WTC11 (cell line): ENCODE measurements at regions not wholly inside any gene's neighbourhood (a gene's known extent, or its start where the extent isn't known, plus 50 kb on each side); places are given as distances from the start of the nearest gene placed in this dataset.

Experiments
- ATAC-seq: fragments of 200-7000 bp; cut with Tn5 transposase; 2 replicates; pipeline ENCODE4 v1.10.0; 2021; ENCODE audit warnings: mild to moderate bottlenecking, moderate library complexity
- CTCF ChIA-PET: fragments of 300-600 bp; sonication (Branson Sonifier 250); formaldehyde crosslinking; loops from one replicate; lab custom pipeline; 2021; ENCODE audit warnings: antibody characterized with exemption; lab: Charles Lee
- POLR2A ChIA-PET: fragments of 350-600 bp; sonication (Branson Sonifier 250); formaldehyde crosslinking; loops from one replicate; lab custom pipeline; 2021; ENCODE audit warnings: antibody characterized with exemption; lab: Charles Lee
- DNase-seq: peaks from one replicate; pipeline ENCODE4 v3.0.0; 2021; ENCODE audit warnings: low spot score
- H3K27ac Mint-ChIP-seq: 2 replicates; pipeline ENCODE4 v1.8.0; 2021; ENCODE audit warnings: mixed read lengths
- H3K27me3 Mint-ChIP-seq: 2 replicates; pipeline ENCODE4 v1.8.0; 2021; ENCODE audit warnings: low read depth, mild to moderate bottlenecking, moderate library complexity, mixed read lengths
- H3K36me3 Mint-ChIP-seq: 2 replicates; pipeline ENCODE4 v1.8.0; 2021; ENCODE audit warnings: mixed read lengths
- H3K4me1 Mint-ChIP-seq: 2 replicates; pipeline ENCODE4 v1.8.0; 2022; ENCODE audit warnings: mixed read lengths
- H3K4me3 Mint-ChIP-seq: 2 replicates; pipeline ENCODE4 v1.8.0; 2021; ENCODE audit warnings: mild to moderate bottlenecking, moderate library complexity, mixed read lengths
- H3K9me3 Mint-ChIP-seq: 2 replicates; pipeline ENCODE4 v1.8.0; 2021; ENCODE audit warnings: mixed read lengths
- AR ChIP-seq: fragments of 250-450 bp; sonication (Bioruptor Pico); IDR thresholded peaks from 2 replicates; pipeline ENCODE4 v1.9.0; 2021; ENCODE audit warnings: mild to moderate bottlenecking
- ATF2 ChIP-seq: sonication (generic); formaldehyde crosslinking; IDR thresholded peaks from 2 replicates; pipeline ENCODE4 v1.8.1; 2022; ENCODE audit warnings: low read depth, missing genetic modification reagents, borderline replicate concordance
- CBFB ChIP-seq: sonication (generic); formaldehyde crosslinking; IDR thresholded peaks from 2 replicates; pipeline ENCODE4 v1.8.1; 2022; ENCODE audit warnings: mild to moderate bottlenecking, low read depth, missing genetic modification reagents
- CREB1 ChIP-seq: sonication (generic); formaldehyde crosslinking; IDR thresholded peaks from 2 replicates; pipeline ENCODE4 v1.8.0; 2023; ENCODE audit warnings: mild to moderate bottlenecking, missing genetic modification reagents
- E2F1 ChIP-seq: sonication (generic); formaldehyde crosslinking; IDR thresholded peaks from 2 replicates; pipeline ENCODE4 v1.8.0; 2022; ENCODE audit warnings: mild to moderate bottlenecking, missing genetic modification reagents
- EMX1 ChIP-seq: fragments of 250-450 bp; sonication (Bioruptor Pico); IDR thresholded peaks from 2 replicates; pipeline ENCODE4 v1.8.0; 2021; ENCODE audit warnings: mild to moderate bottlenecking
- ETV6 ChIP-seq: sonication (generic); formaldehyde crosslinking; IDR thresholded peaks from 2 replicates; pipeline ENCODE4 v1.8.1; 2022; ENCODE audit warnings: mild to moderate bottlenecking, missing genetic modification reagents
- MAX ChIP-seq: sonication (generic); formaldehyde crosslinking; IDR thresholded peaks from 2 replicates; pipeline ENCODE4 v1.8.0; 2022; ENCODE audit warnings: mild to moderate bottlenecking, missing genetic modification reagents
- NFE2L1 ChIP-seq: sonication (generic); formaldehyde crosslinking; IDR thresholded peaks from 2 replicates; pipeline ENCODE4 v1.8.1; 2023; ENCODE audit warnings: missing genetic modification reagents
- NR2C2 ChIP-seq: sonication (generic); formaldehyde crosslinking; IDR thresholded peaks from 2 replicates; pipeline ENCODE4 v1.8.0; 2022; ENCODE audit warnings: mild to moderate bottlenecking, missing genetic modification reagents
- PRRX2 ChIP-seq: fragments of 250-450 bp; sonication (Bioruptor Pico); IDR thresholded peaks from 2 replicates; pipeline ENCODE4 v1.8.0; 2021; ENCODE audit warnings: mild to moderate bottlenecking
- SMAD3 ChIP-seq: sonication (generic); formaldehyde crosslinking; IDR thresholded peaks from 2 replicates; pipeline ENCODE4 v1.8.0; 2022; ENCODE audit warnings: missing genetic modification reagents, mild to moderate bottlenecking, borderline replicate concordance
- TEAD1 ChIP-seq: sonication (generic); formaldehyde crosslinking; IDR thresholded peaks from 2 replicates; pipeline ENCODE4 v1.8.0; 2022; ENCODE audit warnings: mild to moderate bottlenecking, missing genetic modification reagents
- ZBTB43 ChIP-seq: sonication (generic); formaldehyde crosslinking; IDR thresholded peaks from 2 replicates; pipeline ENCODE4 v1.8.1; 2023; ENCODE audit warnings: mild to moderate bottlenecking, missing genetic modification reagents
- ZNF317 ChIP-seq: sonication (generic); formaldehyde crosslinking; IDR thresholded peaks from 2 replicates; pipeline ENCODE4 v1.8.1; 2023; ENCODE audit warnings: low read depth, mild to moderate bottlenecking, moderate library complexity, missing genetic modification reagents, borderline replicate concordance
- ZNF423 ChIP-seq: fragments of 250-450 bp; sonication (Bioruptor Pico); IDR thresholded peaks from 2 replicates; pipeline ENCODE4 v2.1.2; 2022; ENCODE audit warnings: mild to moderate bottlenecking, moderate library complexity
- ZNF671 ChIP-seq: fragments of 250-450 bp; sonication (Bioruptor Pico); IDR thresholded peaks from 2 replicates; pipeline ENCODE4 v1.8.0; 2021; ENCODE audit warnings: mild to moderate bottlenecking
- TF ChIP-seq, protein P1 (sequence below): sonication (generic); formaldehyde crosslinking; IDR thresholded peaks from 2 replicates; pipeline ENCODE4 v1.8.0; 2023; ENCODE audit warnings: missing genetic modification reagents, mild to moderate bottlenecking, borderline replicate concordance
- TF ChIP-seq, protein P2 (sequence below): sonication (generic); formaldehyde crosslinking; IDR thresholded peaks from 2 replicates; pipeline ENCODE4 v1.8.1; 2022; ENCODE audit warnings: mild to moderate bottlenecking, missing genetic modification reagents, moderate library complexity, borderline replicate concordance
- TF ChIP-seq, protein P3 (sequence below): sonication (generic); formaldehyde crosslinking; conservative IDR thresholded peaks from 2 replicates; pipeline ENCODE4 v1.8.1; 2023; ENCODE audit warnings: mild to moderate bottlenecking, low read depth, missing genetic modification reagents, moderate library complexity

DNA sequence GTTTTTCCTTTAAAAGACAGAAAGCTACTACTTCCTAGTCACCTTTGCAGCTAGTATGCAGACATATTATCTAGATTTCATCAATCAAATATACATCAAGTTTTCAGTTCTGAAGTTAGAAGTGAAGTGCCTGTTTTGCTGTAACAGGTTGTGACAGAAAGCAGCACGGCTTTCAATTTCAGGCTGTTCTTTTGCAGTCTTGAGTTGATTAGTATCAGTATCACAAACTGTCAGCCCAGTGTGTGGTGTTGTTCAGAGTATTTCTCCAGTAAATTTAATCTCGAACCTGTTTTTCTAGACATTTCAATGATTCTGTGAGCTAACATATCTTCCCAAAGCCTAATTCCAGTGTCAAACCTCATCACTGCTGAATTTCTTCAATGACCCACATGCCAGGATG is 1050.8 kb downstream of the DIPK2A start:
- H3K4me3 Mint-ChIP-seq, result no peak overlapping the region
- ChIA-PET POLR2A (no interaction called here), CTCF (no interaction called here)
- DNase-seq (no peak), ATAC-seq (no peak)
- peaks cover 7% of the 10 kb centered on the region for H3K4me1 Mint-ChIP-seq
- H3K9me3 Mint-ChIP-seq, result peaks cover 14% of the 10 kb centered on the region
- no peak for TF ChIP-seq ATF2
- TF ChIP-seq ZNF423 (CRISPR knock-in tag), result no peak
- no peak for TF ChIP-seq CREB1
- no peak for TF ChIP-seq ZNF317 (CRISPR knock-in tag)
- TF ChIP-seq ETV6 (CRISPR knock-in tag), result no peak
- no peak for TF ChIP-seq MAX
- no peak for TF ChIP-seq ZNF671 (CRISPR knock-in tag)
- no peaks in the 10 kb centered on the region for H3K27me3 Mint-ChIP-seq
- peaks cover 9% of the 10 kb centered on the region; the same call in 1 of the 2 replicates for H3K36me3 Mint-ChIP-seq
- no peak overlapping the region for H3K27ac Mint-ChIP-seq

DNA sequence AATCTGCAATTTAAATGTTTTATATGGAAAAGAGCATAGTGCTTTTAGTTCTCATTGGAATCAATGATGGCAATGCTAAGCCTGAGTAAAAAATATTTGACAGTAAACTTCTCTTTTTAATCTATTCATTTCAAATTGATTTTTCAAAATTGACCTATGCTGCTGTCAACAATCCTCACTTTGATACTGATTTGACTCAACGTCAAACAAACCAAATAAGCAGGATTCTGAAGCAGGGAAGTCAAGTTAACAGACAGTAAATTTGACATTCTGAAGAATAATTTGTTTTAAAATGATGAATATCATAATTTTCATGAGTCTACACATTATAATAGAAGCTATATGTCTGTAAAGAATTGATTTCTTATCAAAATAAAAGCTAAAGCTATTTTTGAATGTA is 1053.1 kb downstream of the DIPK2A start:
- Mint-ChIP-seq H3K36me3 (peaks cover 21% of the 10 kb centered on the region), H3K4me3 (no peak overlapping the region), H3K27me3 (no peaks in the 10 kb centered on the region), H3K27ac (no peak overlapping the region)
- CTCF ChIA-PET, result no interaction called here
- DNase-seq, result no peak
- TF ChIP-seq EMX1 (CRISPR knock-in tag) (no peak), NFE2L1 (CRISPR knock-in tag) (no peak), CBFB (CRISPR knock-in tag) (no peak), TEAD1 (no peak), NR2C2 (CRISPR knock-in tag) (no peak), PRRX2 (CRISPR knock-in tag) (no peak), AR (CRISPR knock-in tag) (no peak), ZBTB43 (CRISPR knock-in tag) (no peak), E2F1 (no peak), SMAD3 (CRISPR knock-in tag) (no peak)
- TF ChIP-seq, protein P1, sequence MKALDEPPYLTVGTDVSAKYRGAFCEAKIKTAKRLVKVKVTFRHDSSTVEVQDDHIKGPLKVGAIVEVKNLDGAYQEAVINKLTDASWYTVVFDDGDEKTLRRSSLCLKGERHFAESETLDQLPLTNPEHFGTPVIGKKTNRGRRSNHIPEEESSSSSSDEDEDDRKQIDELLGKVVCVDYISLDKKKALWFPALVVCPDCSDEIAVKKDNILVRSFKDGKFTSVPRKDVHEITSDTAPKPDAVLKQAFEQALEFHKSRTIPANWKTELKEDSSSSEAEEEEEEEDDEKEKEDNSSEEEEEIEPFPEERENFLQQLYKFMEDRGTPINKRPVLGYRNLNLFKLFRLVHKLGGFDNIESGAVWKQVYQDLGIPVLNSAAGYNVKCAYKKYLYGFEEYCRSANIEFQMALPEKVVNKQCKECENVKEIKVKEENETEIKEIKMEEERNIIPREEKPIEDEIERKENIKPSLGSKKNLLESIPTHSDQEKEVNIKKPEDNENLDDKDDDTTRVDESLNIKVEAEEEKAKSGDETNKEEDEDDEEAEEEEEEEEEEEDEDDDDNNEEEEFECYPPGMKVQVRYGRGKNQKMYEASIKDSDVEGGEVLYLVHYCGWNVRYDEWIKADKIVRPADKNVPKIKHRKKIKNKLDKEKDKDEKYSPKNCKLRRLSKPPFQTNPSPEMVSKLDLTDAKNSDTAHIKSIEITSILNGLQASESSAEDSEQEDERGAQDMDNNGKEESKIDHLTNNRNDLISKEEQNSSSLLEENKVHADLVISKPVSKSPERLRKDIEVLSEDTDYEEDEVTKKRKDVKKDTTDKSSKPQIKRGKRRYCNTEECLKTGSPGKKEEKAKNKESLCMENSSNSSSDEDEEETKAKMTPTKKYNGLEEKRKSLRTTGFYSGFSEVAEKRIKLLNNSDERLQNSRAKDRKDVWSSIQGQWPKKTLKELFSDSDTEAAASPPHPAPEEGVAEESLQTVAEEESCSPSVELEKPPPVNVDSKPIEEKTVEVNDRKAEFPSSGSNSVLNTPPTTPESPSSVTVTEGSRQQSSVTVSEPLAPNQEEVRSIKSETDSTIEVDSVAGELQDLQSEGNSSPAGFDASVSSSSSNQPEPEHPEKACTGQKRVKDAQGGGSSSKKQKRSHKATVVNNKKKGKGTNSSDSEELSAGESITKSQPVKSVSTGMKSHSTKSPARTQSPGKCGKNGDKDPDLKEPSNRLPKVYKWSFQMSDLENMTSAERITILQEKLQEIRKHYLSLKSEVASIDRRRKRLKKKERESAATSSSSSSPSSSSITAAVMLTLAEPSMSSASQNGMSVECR (CRISPR knock-in tag), result no peak
- TF ChIP-seq, protein P2, sequence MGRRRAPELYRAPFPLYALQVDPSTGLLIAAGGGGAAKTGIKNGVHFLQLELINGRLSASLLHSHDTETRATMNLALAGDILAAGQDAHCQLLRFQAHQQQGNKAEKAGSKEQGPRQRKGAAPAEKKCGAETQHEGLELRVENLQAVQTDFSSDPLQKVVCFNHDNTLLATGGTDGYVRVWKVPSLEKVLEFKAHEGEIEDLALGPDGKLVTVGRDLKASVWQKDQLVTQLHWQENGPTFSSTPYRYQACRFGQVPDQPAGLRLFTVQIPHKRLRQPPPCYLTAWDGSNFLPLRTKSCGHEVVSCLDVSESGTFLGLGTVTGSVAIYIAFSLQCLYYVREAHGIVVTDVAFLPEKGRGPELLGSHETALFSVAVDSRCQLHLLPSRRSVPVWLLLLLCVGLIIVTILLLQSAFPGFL (CRISPR knock-in tag), result no peak
- TF ChIP-seq, protein P3, sequence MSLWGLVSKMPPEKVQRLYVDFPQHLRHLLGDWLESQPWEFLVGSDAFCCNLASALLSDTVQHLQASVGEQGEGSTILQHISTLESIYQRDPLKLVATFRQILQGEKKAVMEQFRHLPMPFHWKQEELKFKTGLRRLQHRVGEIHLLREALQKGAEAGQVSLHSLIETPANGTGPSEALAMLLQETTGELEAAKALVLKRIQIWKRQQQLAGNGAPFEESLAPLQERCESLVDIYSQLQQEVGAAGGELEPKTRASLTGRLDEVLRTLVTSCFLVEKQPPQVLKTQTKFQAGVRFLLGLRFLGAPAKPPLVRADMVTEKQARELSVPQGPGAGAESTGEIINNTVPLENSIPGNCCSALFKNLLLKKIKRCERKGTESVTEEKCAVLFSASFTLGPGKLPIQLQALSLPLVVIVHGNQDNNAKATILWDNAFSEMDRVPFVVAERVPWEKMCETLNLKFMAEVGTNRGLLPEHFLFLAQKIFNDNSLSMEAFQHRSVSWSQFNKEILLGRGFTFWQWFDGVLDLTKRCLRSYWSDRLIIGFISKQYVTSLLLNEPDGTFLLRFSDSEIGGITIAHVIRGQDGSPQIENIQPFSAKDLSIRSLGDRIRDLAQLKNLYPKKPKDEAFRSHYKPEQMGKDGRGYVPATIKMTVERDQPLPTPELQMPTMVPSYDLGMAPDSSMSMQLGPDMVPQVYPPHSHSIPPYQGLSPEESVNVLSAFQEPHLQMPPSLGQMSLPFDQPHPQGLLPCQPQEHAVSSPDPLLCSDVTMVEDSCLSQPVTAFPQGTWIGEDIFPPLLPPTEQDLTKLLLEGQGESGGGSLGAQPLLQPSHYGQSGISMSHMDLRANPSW (CRISPR knock-in tag), result no peak
- TF ChIP-seq, all 79 proteins: peak for 0
- ATAC-seq, result no peak
- peaks cover 31% of the 10 kb centered on the region for H3K9me3 Mint-ChIP-seq
- H3K4me1 Mint-ChIP-seq, result peaks cover 7% of the 10 kb centered on the region
- POLR2A ChIA-PET, result no interaction called here
